A549 (cell line): ENCODE measurements at regions not wholly inside any gene's neighbourhood (a gene's known extent, or its start where the extent isn't known, plus 50 kb on each side); places are given as distances from the start of the nearest gene placed in this dataset.
"Not testable (repeated sequence)": the region's sequence is repeated elsewhere in the genome, so short reads cannot be mapped to it uniquely, and the experiment has no call there.

Experiments
- ATAC-seq, 2 experiments: fragments of 200-7000 bp in 1 of 2; fragments of >200 bp in 1 of 2; cut with Nextera tagmentation in 1 of 2; cut with Tn5 transposase in 1 of 2; 3 replicates each; pipeline versions ENCODE4 v1.8.0 to v1.9.1; 2018 to 2020; ENCODE audit warnings: mild to moderate bottlenecking in 1 of 2, moderate library complexity in 1 of 2
- CTCF ChIA-PET: fragments of 300-600 bp; sonication (Branson Sonifier 250); formaldehyde crosslinking; extraction: SDS; loops from one replicate; lab custom pipeline; 2021; ENCODE audit warnings: antibody characterized with exemption, inconsistent platforms; lab: Yijun Ruan, JAX
- POLR2A ChIA-PET: fragments of 350-600 bp; formaldehyde crosslinking; extraction: SDS; loops from one replicate; lab custom pipeline; 2021; ENCODE audit warnings: antibody characterized with exemption, inconsistent platforms; lab: Yijun Ruan, JAX
- DNase-seq, 2 experiments: peaks; one replicate each; pipeline versions ENCODE4 v3.0.0 to v3.0.0-alpha.2; 2011 to 2016; ENCODE audit warnings: low read depth in 1 of 2, low spot score in 1 of 2
- FAIRE-seq: peaks from 2 replicates; lab custom pipeline; 2011; peaks lifted over from hg19 to GRCh38; lab: Jason Lieb, UNC
- H3K27ac ChIP-seq, 2 experiments: fragments of >200 bp; sonication (Bioruptor Twin); formaldehyde crosslinking; 3 replicates each; pipeline ENCODE4 v1.5.1; 2016 to 2017
- H3K4me1 ChIP-seq: fragments of >200 bp; sonication (Bioruptor Twin); formaldehyde crosslinking; 3 replicates; pipeline ENCODE4 v1.6.1; 2016
- H3K4me2 ChIP-seq: fragments of >200 bp; sonication (Bioruptor Twin); formaldehyde crosslinking; 3 replicates; pipeline ENCODE4 v1.6.1; 2016
- H3K4me3 ChIP-seq: fragments of >200 bp; sonication (Bioruptor Twin); formaldehyde crosslinking; 3 replicates; pipeline ENCODE4 v1.5.1; 2016
- H3K9me3 ChIP-seq: fragments of >200 bp; sonication (Bioruptor Twin); formaldehyde crosslinking; 3 replicates; pipeline ENCODE4 v1.6.1; 2016
- BCL3 ChIP-seq: fragments of >200 bp; sonication (Bioruptor Twin); formaldehyde crosslinking; IDR thresholded peaks from 3 replicates; pipeline ENCODE4 v1.6.1; 2016
- CHD4 ChIP-seq: fragments of 200-600 bp; sonication (generic); IDR thresholded peaks from 2 replicates; pipeline ENCODE4 v1.6.1; 2016; ENCODE audit warnings: antibody characterized with exemption, mild to moderate bottlenecking, borderline replicate concordance
- CTCF ChIP-seq: fragments of >200 bp; sonication (Bioruptor Twin); formaldehyde crosslinking; IDR thresholded peaks from 3 replicates; pipeline ENCODE4 v1.5.1; 2016
- E2F6 ChIP-seq: IDR thresholded peaks from 2 replicates; pipeline ENCODE4 v1.6.1; 2012; ENCODE audit warnings: low read depth, borderline replicate concordance
- EHF ChIP-seq: fragments of 250-450 bp; sonication (Bioruptor Pico); IDR thresholded peaks from 2 replicates; pipeline ENCODE4 v1.5.0; 2020; ENCODE audit warnings: mild to moderate bottlenecking
- EHMT2 ChIP-seq: fragments of 200-600 bp; sonication (generic); IDR thresholded peaks from 2 replicates; pipeline ENCODE4 v1.6.1; 2016; ENCODE audit warnings: antibody characterized with exemption, low read depth, mild to moderate bottlenecking, moderate library complexity
- FOXS1 ChIP-seq: fragments of 250-450 bp; sonication (Bioruptor Pico); IDR thresholded peaks from 2 replicates; pipeline ENCODE4 v1.5.0; 2020; ENCODE audit warnings: mild to moderate bottlenecking, moderate library complexity
- HDAC2 ChIP-seq: fragments of 200-600 bp; sonication (generic); IDR thresholded peaks from 2 replicates; pipeline ENCODE4 v1.6.1; 2016
- HOXA7 ChIP-seq: fragments of 250-450 bp; sonication (Bioruptor Pico); IDR thresholded peaks from 2 replicates; pipeline ENCODE4 v1.5.0; 2020; ENCODE audit warnings: mild to moderate bottlenecking, moderate library complexity
- MAFK ChIP-seq: fragments of 450-650 bp; IDR thresholded peaks from 2 replicates; pipeline ENCODE4 v1.6.1; 2014; ENCODE audit not compliant: partially characterized antibody
- MAZ ChIP-seq: fragments of 150-350 bp; IDR thresholded peaks from 2 replicates; pipeline ENCODE4 v1.6.1; 2014; ENCODE audit warnings: antibody characterized with exemption, low read depth, low read length, borderline replicate concordance
- MYC ChIP-seq: IDR thresholded peaks from 2 replicates; pipeline ENCODE4 v1.6.1; 2012; ENCODE audit warnings: mild to moderate bottlenecking, inconsistent platforms, low read length, improper control_type of control experiment, borderline replicate concordance
- NFE2L2 ChIP-seq: fragments of 150-350 bp; conservative IDR thresholded peaks from 2 replicates; pipeline ENCODE4 v1.6.1; 2014; ENCODE audit warnings: low read length
- NR3C1 ChIP-seq: fragments of >200 bp; sonication (Bioruptor Twin); formaldehyde crosslinking; IDR thresholded peaks from 3 replicates; pipeline ENCODE4 v1.6.1; 2017
- PHF8 ChIP-seq: fragments of 200-600 bp; sonication (generic); IDR thresholded peaks from 2 replicates; pipeline ENCODE4 v1.6.1; 2016; ENCODE audit warnings: low read depth, mild to moderate bottlenecking, antibody characterized with exemption, moderate library complexity, borderline replicate concordance
- POLR2A ChIP-seq: IDR thresholded peaks from 2 replicates; pipeline ENCODE4 v1.6.1; 2012; ENCODE audit warnings: mild to moderate bottlenecking, low read length
- RFX5 ChIP-seq: fragments of 450-650 bp; IDR thresholded peaks from 2 replicates; pipeline ENCODE4 v1.7.1; 2014; ENCODE audit warnings: antibody characterized with exemption, mild to moderate bottlenecking, moderate library complexity
- USF2 ChIP-seq: fragments of 450-650 bp; IDR thresholded peaks from 2 replicates; pipeline ENCODE4 v1.6.1; 2014; ENCODE audit warnings: antibody characterized with exemption
- ZNF302 ChIP-seq: fragments of 250-450 bp; sonication (Bioruptor Pico); IDR thresholded peaks from 2 replicates; pipeline ENCODE4 v1.9.0; 2021; ENCODE audit warnings: inconsistent platforms, mild to moderate bottlenecking, moderate library complexity
- WGBS: methylation state at CpG from one replicate; pipeline ENCODE4 v1.1.6; 2017; ENCODE audit errors: missing lambda C conversion rate; 5-methylcytosine and 5-hydroxymethylcytosine counted together

GRCh38 chr4:158033416-158034120 is 139.3 kb downstream of the GASK1B start (continued):
- TF ChIP-seq CTCF (no peak), FOXS1 (CRISPR knock-in tag) (no peak), ZNF302 (CRISPR knock-in tag) (no peak), RFX5 (no peak), CHD4 (no peak)
- TF ChIP-seq, all 56 proteins: peak for 2

- FAIRE-seq: no peak
- CTCF ChIA-PET: interaction anchor here (0.7 kb wide), 1 partner anchor 139 kb away, joined by 3 read pairs; no protein-coding TSS in a partner anchor
- TF ChIP-seq MAFK: no peak
- TF ChIP-seq POLR2A: no peak
- no peak for TF ChIP-seq PHF8
- TF ChIP-seq NFE2L2: no peak
- no peak for TF ChIP-seq USF2
- no peak for TF ChIP-seq HDAC2
- TF ChIP-seq E2F6: no peak
- TF ChIP-seq FOXS1 (CRISPR knock-in tag): no peak
- no peak for TF ChIP-seq MYC
- TF ChIP-seq HOXA7 (CRISPR knock-in tag): no peak
- no peak for TF ChIP-seq BCL3
- TF ChIP-seq EHF (CRISPR knock-in tag): no peak
- TF ChIP-seq EHMT2: no peak
- no peak for TF ChIP-seq MAZ
- no peak for TF ChIP-seq NR3C1
- TF ChIP-seq, all 56 proteins: peak for 0
- POLR2A ChIA-PET: interaction anchor here (1.3 kb wide), 1 partner anchor 8 kb away, joined by 5 read pairs; no protein-coding TSS in a partner anchor
- Histone ChIP-seq H3K4me3 (no peak overlapping the region), H3K4me2 (peak overlapping the region; percentile 66), H3K9me3 (no peaks in the 10 kb centered on the region), H3K4me1 (peaks cover 14% of the 10 kb centered on the region; the same call in 2 of the 3 replicates), H3K27ac (peak overlapping the region; percentile 62 to 71)
- ATAC-seq: no peak
- DNase-seq: no peak
- WGBS: 62% methylated on average over 4 of the region's 4 CpGs
These were observed 140.0 kb downstream of the GASK1B start for GRCh38 chr4:158032733-158033415.

GRCh38 chr4:158028381-158028780 is 144.4 kb downstream of the GASK1B start:
- CTCF ChIA-PET, ATAC-seq, POLR2A ChIA-PET: not testable (repeated sequence)

More at GRCh38 chr4:158028381-158028780, 144.4 kb downstream of the GASK1B start:
- not testable (repeated sequence) for DNase-seq, H3K9me3 ChIP-seq, FAIRE-seq, H3K4me1 ChIP-seq, H3K27ac ChIP-seq, H3K4me2 ChIP-seq, H3K4me3 ChIP-seq
